ENCODE measurements at regions not wholly inside any gene's neighbourhood (a gene's known extent, or its start where the extent isn't known, plus 50 kb on each side); places are given as distances from the start of the nearest gene placed in this dataset.

DNA sequence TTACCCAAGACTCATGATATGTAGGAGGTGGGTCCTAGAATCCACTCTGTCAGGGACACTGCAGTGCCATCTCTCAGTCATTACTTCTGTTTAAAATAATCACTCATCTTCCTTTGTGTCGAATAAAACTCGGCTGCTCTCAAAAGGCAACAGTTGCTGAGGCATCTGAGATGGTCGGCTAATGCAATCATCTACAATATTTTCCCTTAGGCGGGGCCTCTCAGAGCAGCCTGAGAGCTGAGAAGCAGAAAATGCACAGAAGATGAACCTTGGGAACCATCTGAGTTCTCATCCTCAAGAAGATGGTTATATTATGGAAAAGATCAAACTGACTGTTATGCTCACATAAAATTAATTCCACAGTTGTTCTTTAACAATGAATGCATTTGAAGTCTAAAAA is 1518.2 kb upstream of the TENM4 start:
- H3K9me3 ChIP-seq: no peaks in the 10 kb centered on the region
- H3K4me1 ChIP-seq: no peaks in the 10 kb centered on the region
- no peaks in the 10 kb centered on the region for H3K27me3 ChIP-seq
- no peak for DNase-seq
- intact Hi-C loops (cut with DNase I; ENCODE audit: low total_unique reads): no loop called here
- WGBS, 2 donors: 80 to 84% methylated on average over 4 of the region's 4 CpGs
- H3K36me3 ChIP-seq (ENCODE audit: low read depth, missing control alignments): no peaks in the 10 kb centered on the region
- no peak overlapping the region for H3K27ac ChIP-seq
- no peak overlapping the region for H3K4me3 ChIP-seq
- no peak for TF ChIP-seq POLR2A (IDR thresholded peaks at IDR 0.05)
- TF ChIP-seq, protein P1, sequence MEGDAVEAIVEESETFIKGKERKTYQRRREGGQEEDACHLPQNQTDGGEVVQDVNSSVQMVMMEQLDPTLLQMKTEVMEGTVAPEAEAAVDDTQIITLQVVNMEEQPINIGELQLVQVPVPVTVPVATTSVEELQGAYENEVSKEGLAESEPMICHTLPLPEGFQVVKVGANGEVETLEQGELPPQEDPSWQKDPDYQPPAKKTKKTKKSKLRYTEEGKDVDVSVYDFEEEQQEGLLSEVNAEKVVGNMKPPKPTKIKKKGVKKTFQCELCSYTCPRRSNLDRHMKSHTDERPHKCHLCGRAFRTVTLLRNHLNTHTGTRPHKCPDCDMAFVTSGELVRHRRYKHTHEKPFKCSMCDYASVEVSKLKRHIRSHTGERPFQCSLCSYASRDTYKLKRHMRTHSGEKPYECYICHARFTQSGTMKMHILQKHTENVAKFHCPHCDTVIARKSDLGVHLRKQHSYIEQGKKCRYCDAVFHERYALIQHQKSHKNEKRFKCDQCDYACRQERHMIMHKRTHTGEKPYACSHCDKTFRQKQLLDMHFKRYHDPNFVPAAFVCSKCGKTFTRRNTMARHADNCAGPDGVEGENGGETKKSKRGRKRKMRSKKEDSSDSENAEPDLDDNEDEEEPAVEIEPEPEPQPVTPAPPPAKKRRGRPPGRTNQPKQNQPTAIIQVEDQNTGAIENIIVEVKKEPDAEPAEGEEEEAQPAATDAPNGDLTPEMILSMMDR (IDR thresholded peaks at IDR 0.05): no peak

DNA sequence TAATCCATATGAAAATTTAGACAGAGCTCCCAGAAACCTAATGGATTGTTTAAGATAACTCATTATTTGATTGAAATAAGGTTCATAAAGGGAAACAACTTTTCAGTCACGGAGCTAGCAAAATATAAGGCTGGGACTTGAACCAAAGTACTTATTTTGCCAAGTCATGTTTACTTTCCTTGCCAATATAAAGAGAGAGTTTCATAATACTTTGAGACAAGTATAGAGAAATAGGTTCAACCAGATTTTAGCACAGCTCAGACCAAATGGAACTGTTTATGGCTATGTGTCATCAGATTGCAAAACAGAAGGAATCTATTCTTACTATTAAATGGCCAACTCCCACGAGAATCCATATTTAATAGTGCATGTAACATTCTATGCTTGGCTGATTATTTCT is 1517.5 kb upstream of the TENM4 start:
- Histone ChIP-seq H3K27me3 (no peaks in the 10 kb centered on the region), H3K4me3 (no peak overlapping the region), H3K36me3 (ENCODE audit: low read depth, missing control alignments) (no peaks in the 10 kb centered on the region), H3K27ac (no peak overlapping the region), H3K9me3 (no peaks in the 10 kb centered on the region), H3K4me1 (no peaks in the 10 kb centered on the region)
- no peak for TF ChIP-seq POLR2A (IDR thresholded peaks at IDR 0.05)
- TF ChIP-seq, protein P1 (IDR thresholded peaks at IDR 0.05): no peak
- intact Hi-C loops (cut with DNase I; ENCODE audit: low total_unique reads): no loop called here
- no peak for DNase-seq
- WGBS, 2 donors: 58 to 68% methylated on average over 2 of the region's 2 CpGs

DNA sequence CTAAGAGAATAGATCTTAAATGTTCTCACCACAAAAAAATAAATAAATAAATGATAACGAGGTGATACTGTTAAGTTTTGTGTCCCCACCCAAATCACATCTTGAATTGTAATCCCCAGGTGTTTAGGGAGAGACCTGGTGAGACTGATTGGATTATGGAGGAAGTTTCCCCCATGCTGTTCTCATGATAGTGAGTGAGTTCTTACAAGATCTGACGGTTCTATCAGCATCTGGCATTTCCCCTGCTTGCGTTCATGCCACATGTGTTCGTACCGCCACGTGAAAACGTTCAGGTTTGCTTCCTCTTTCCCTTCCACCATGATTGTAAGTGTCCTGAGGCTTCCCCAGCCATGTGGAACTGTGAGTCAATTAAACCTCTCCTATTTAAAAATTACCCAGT is 1514.8 kb upstream of the TENM4 start:
- H3K27ac ChIP-seq: no peak overlapping the region
- no peaks in the 10 kb centered on the region for H3K27me3 ChIP-seq
- no peak for TF ChIP-seq POLR2A (IDR thresholded peaks at IDR 0.05)
- TF ChIP-seq, protein P1 (IDR thresholded peaks at IDR 0.05): no peak
- H3K4me1 ChIP-seq: no peaks in the 10 kb centered on the region
- WGBS, 2 donors: 89% methylated on average over 7 of the region's 7 CpGs
- no peaks in the 10 kb centered on the region for H3K36me3 ChIP-seq (ENCODE audit: low read depth, missing control alignments)
- H3K4me3 ChIP-seq: no peak overlapping the region
- intact Hi-C loops (cut with DNase I; ENCODE audit: low total_unique reads): no loop called here
- no peaks in the 10 kb centered on the region for H3K9me3 ChIP-seq
- no peak for DNase-seq

DNA sequence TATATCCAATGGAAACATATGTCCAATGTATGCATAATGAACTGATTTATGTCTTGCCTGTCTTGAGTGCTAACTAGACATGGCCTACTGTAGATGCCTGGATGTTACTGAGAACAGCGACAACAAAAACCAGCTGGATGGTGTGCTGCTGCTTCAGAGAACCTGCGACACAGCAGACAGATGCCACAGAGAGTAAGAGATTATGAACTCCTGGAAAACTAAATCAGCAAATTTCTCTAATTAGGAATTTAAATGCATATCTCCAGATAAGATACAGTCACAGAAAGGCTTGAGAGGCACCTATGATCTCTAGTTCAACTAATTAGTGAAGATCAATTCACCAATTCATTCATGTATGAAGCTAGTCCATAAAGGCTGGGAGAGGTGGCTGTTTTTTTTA is 1508.0 kb upstream of the TENM4 start:
- 96 to 100% methylated on average over 2 of the region's 2 CpGs for WGBS, 2 donors
- Histone ChIP-seq H3K4me3 (no peak overlapping the region), H3K4me1 (no peaks in the 10 kb centered on the region), H3K27me3 (no peaks in the 10 kb centered on the region), H3K36me3 (ENCODE audit: low read depth, missing control alignments) (no peaks in the 10 kb centered on the region), H3K9me3 (no peaks in the 10 kb centered on the region), H3K27ac (no peak overlapping the region)
- intact Hi-C loops (cut with DNase I; ENCODE audit: low total_unique reads): no loop called here
- TF ChIP-seq, protein P1 (IDR thresholded peaks at IDR 0.05): no peak
- no peak for TF ChIP-seq POLR2A (IDR thresholded peaks at IDR 0.05)
- no peak for DNase-seq

DNA sequence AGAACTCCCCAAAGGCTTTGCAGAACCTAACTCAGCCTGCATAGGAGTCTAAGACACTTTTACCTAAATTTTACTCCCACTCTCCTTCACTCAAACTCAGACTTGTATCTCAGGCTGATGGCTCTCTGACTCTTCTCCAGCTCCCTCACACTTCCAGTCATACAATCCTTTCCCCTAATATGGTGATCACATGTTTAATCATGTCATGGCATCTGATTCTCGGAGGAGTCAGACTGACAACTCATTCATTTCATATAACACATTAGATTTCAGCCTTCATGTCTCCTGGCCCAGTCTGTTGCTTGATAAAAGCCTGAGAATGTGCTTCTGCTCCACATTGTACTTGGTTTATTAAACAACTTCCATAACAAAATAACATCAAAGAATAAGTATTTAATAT is 1503.9 kb upstream of the TENM4 start:
- no peaks in the 10 kb centered on the region for H3K9me3 ChIP-seq
- no peaks in the 10 kb centered on the region for H3K27me3 ChIP-seq
- H3K4me1 ChIP-seq: no peaks in the 10 kb centered on the region
- TF ChIP-seq, protein P1 (IDR thresholded peaks at IDR 0.05): no peak
- TF ChIP-seq POLR2A (IDR thresholded peaks at IDR 0.05): no peak
- intact Hi-C loops (cut with DNase I; ENCODE audit: low total_unique reads): no loop called here
- no peak for DNase-seq
- H3K36me3 ChIP-seq (ENCODE audit: low read depth, missing control alignments): no peaks in the 10 kb centered on the region
- H3K27ac ChIP-seq: no peak overlapping the region
- H3K4me3 ChIP-seq: no peak overlapping the region
- WGBS, 2 donors: 82 to 91% methylated on average over 1 of the region's 1 CpG
